MCF 10A (cell line): ENCODE measurements at regions not wholly inside any gene's neighbourhood (a gene's known extent, or its start where the extent isn't known, plus 50 kb on each side); places are given as distances from the start of the nearest gene placed in this dataset.

Experiments
- BruUV-seq: library from RNA; stranded (reverse); fragments of 400-500 nt; replicated peaks from 2 replicates; lab custom pipeline; 2021; lab: Mats Ljungman, UMichigan
- CTCF ChIA-PET: fragments of 300-600 bp; sonication (Branson Sonifier 250); formaldehyde crosslinking; extraction: SDS; loops from one replicate; lab custom pipeline; 2021; ENCODE audit warnings: antibody characterized with exemption, inconsistent platforms; lab: Yijun Ruan, JAX
- POLR2A ChIA-PET: fragments of 300-600, 350-650 bp; sonication (Branson Sonifier 250); formaldehyde crosslinking; extraction: SDS; loops from one replicate; lab custom pipeline; 2020; ENCODE audit warnings: antibody characterized with exemption, inconsistent platforms; lab: Yijun Ruan, JAX
- DNase-seq: peaks from one replicate; pipeline ENCODE4 v3.0.0-alpha.2; 2018; ENCODE audit not compliant: unreplicated experiment
- H3K27ac Mint-ChIP-seq: one replicate; pipeline ENCODE4 v1.8.0; 2022; ENCODE audit warnings: mild to moderate bottlenecking, low read depth, mixed read lengths; ENCODE audit not compliant: unreplicated experiment
- H3K27me3 Mint-ChIP-seq: one replicate; pipeline ENCODE4 v1.8.0; 2022; ENCODE audit warnings: mixed read lengths; ENCODE audit not compliant: insufficient read depth, unreplicated experiment
- H3K36me3 Mint-ChIP-seq: one replicate; pipeline ENCODE4 v1.8.0; 2022; ENCODE audit warnings: mild to moderate bottlenecking, moderate library complexity, mixed read lengths; ENCODE audit not compliant: insufficient read depth, unreplicated experiment
- H3K4me1 Mint-ChIP-seq: one replicate; pipeline ENCODE4 v1.8.0; 2022; ENCODE audit warnings: mixed read lengths; ENCODE audit not compliant: insufficient read depth, unreplicated experiment
- H3K4me3 Mint-ChIP-seq: one replicate; pipeline ENCODE4 v1.8.0; 2022; ENCODE audit warnings: mild to moderate bottlenecking, moderate library complexity, mixed read lengths; ENCODE audit not compliant: unreplicated experiment
- H3K9me3 Mint-ChIP-seq: one replicate; pipeline ENCODE4 v1.8.0; 2022; ENCODE audit warnings: mixed read lengths; ENCODE audit not compliant: unreplicated experiment
- CTCF ChIP-seq: fragments of 200-600 bp; IDR thresholded peaks from one replicate; pipeline ENCODE4 v1.8.0; 2022; ENCODE audit warnings: antibody characterized with exemption, mild to moderate bottlenecking; ENCODE audit not compliant: unreplicated experiment
- intact Hi-C: fragments of 100-400 bp; cut with micrococcal nuclease; formaldehyde crosslinking; loops from 2 replicates; pipeline ENCODE4 v1.14.1; 2022

GRCh38 chr13:80149736-80150135, 191.2 kb downstream of the SPRY2 start:
- no peaks in the 10 kb centered on the region for H3K36me3 Mint-ChIP-seq
- H3K27ac Mint-ChIP-seq = no peak overlapping the region
- no TSS peak for BruUV-seq
- H3K27me3 Mint-ChIP-seq = no peaks in the 10 kb centered on the region
- intact Hi-C loops = no loop called here
- no peak for TF ChIP-seq CTCF
- H3K4me1 Mint-ChIP-seq = no peaks in the 10 kb centered on the region
- DNase-seq = no peak
- CTCF ChIA-PET = interaction anchor here (0.6 kb wide), 1 partner anchor 19 kb away, joined by 3 read pairs; no protein-coding TSS in a partner anchor
- POLR2A ChIA-PET = no interaction called here
- no peaks in the 10 kb centered on the region for H3K9me3 Mint-ChIP-seq
- H3K4me3 Mint-ChIP-seq = no peak overlapping the region

GRCh38 chr13:80145171-80145690, 195.7 kb downstream of the SPRY2 start:
- no peaks in the 10 kb centered on the region for H3K9me3 Mint-ChIP-seq
- no peak overlapping the region for H3K27ac Mint-ChIP-seq
- CTCF ChIA-PET = no interaction called here
- no peak for DNase-seq
- no peaks in the 10 kb centered on the region for H3K36me3 Mint-ChIP-seq
- no peaks in the 10 kb centered on the region for H3K27me3 Mint-ChIP-seq
- TF ChIP-seq CTCF = no peak
- intact Hi-C loops = no loop called here
- POLR2A ChIA-PET = no interaction called here
- H3K4me1 Mint-ChIP-seq = no peaks in the 10 kb centered on the region
- no TSS peak for BruUV-seq
- H3K4me3 Mint-ChIP-seq = no peak overlapping the region

- no peak for TF ChIP-seq CTCF
- Mint-ChIP-seq H3K9me3 (no peaks in the 10 kb centered on the region), H3K4me1 (no peaks in the 10 kb centered on the region), H3K36me3 (no peaks in the 10 kb centered on the region), H3K27me3 (no peaks in the 10 kb centered on the region), H3K27ac (no peak overlapping the region), H3K4me3 (no peak overlapping the region)
- no peak for DNase-seq
- BruUV-seq = no TSS peak
- intact Hi-C loops = no loop called here
- ChIA-PET POLR2A (interaction anchor here (0.7 kb wide), 1 partner anchor 13 kb away, joined by 3 read pairs; no protein-coding TSS in a partner anchor), CTCF (no interaction called here)
Measured at GRCh38 chr13:80144493-80144892, 196.4 kb downstream of the SPRY2 start.

GRCh38 chr13:80141123-80141849, 199.6 kb downstream of the SPRY2 start:
- Mint-ChIP-seq H3K4me1 (no peaks in the 10 kb centered on the region), H3K36me3 (no peaks in the 10 kb centered on the region), H3K27ac (no peak overlapping the region), H3K4me3 (no peak overlapping the region), H3K9me3 (no peaks in the 10 kb centered on the region), H3K27me3 (no peaks in the 10 kb centered on the region)
- CTCF ChIA-PET = interaction anchor here (0.5 to 1.6 kb wide), 4 partner anchors 19 to 395 kb away, joined by 3 to 4 read pairs (median 3); no protein-coding TSS in a partner anchor
- intact Hi-C loops = no loop called here
- POLR2A ChIA-PET = no interaction called here
- TF ChIP-seq CTCF = no peak
- BruUV-seq = no TSS peak
- DNase-seq = no peak
